ENCODE measurements at regions not wholly inside any gene's neighbourhood (a gene's known extent, or its start where the extent isn't known, plus 50 kb on each side); places are given as distances from the start of the nearest gene placed in this dataset.
"Not testable (repeated sequence)": the region's sequence is repeated elsewhere in the genome, so short reads cannot be mapped to it uniquely, and the experiment has no call there.

- no peak for DNase-seq
- TF ChIP-seq CTCF (IDR thresholded peaks at IDR 0.05) (no peak), POLR2A (IDR thresholded peaks at IDR 0.05) (no peak)
- Histone ChIP-seq H3K27ac (no peak overlapping the region), H3K4me3 (replicated peaks in 1 of 3) (no peak overlapping the region), H3K36me3 (no peaks in the 10 kb centered on the region), H3K9me3 (no peaks in the 10 kb centered on the region), H3K4me1 (no peaks in the 10 kb centered on the region), H3K27me3 (no peaks in the 10 kb centered on the region)
- intact Hi-C loops (cut with DNase I), result no loop called here
- WGBS, 2 donors, result 94% methylated on average over 3 of the region's 3 CpGs
These were observed 55.8 kb upstream of the AKIRIN2 start for GRCh38 chr6:87757792-87758191.

GRCh38 chr6:87756858-87757257, 54.8 kb upstream of the AKIRIN2 start:
- H3K4me3 ChIP-seq (replicated peaks in 1 of 3), result no peak overlapping the region
- DNase-seq, result no peak
- intact Hi-C loops (cut with DNase I), result no loop called here
- H3K27me3 ChIP-seq, result no peaks in the 10 kb centered on the region
- H3K9me3 ChIP-seq, result no peaks in the 10 kb centered on the region
- H3K36me3 ChIP-seq, result no peaks in the 10 kb centered on the region
- TF ChIP-seq CTCF (IDR thresholded peaks at IDR 0.05) (no peak), POLR2A (IDR thresholded peaks at IDR 0.05) (no peak)
- H3K4me1 ChIP-seq, result no peaks in the 10 kb centered on the region
- no peak overlapping the region for H3K27ac ChIP-seq
- 55 to 61% methylated on average over 2 of the region's 2 CpGs for WGBS, 2 donors

GRCh38 chr6:87755708-87756671, 54.0 kb upstream of the AKIRIN2 start:
- DNase-seq, result no peak
- no peak overlapping the region for H3K4me3 ChIP-seq (replicated peaks in 1 of 3)
- no peak overlapping the region for H3K27ac ChIP-seq
- no peaks in the 10 kb centered on the region for H3K36me3 ChIP-seq
- WGBS, 2 donors, result 33 to 39% methylated on average over 7 of the region's 7 CpGs
- H3K9me3 ChIP-seq, result no peaks in the 10 kb centered on the region
- H3K27me3 ChIP-seq, result no peaks in the 10 kb centered on the region
- TF ChIP-seq POLR2A (IDR thresholded peaks at IDR 0.05) (no peak), CTCF (IDR thresholded peaks at IDR 0.05) (no peak)
- intact Hi-C loops (cut with DNase I), result no loop called here
- no peaks in the 10 kb centered on the region for H3K4me1 ChIP-seq

- intact Hi-C loops (cut with DNase I), result no loop called here
- Histone ChIP-seq H3K9me3 (no peaks in the 10 kb centered on the region), H3K27ac (no peak overlapping the region), H3K4me1 (no peaks in the 10 kb centered on the region), H3K4me3 (replicated peaks in 1 of 3) (no peak overlapping the region), H3K27me3 (no peaks in the 10 kb centered on the region), H3K36me3 (no peaks in the 10 kb centered on the region)
- WGBS, 2 donors, result 85 to 87% methylated on average over 1 of the region's 1 CpG
- no peak for DNase-seq
- no peak for TF ChIP-seq POLR2A (IDR thresholded peaks at IDR 0.05)
- TF ChIP-seq CTCF (IDR thresholded peaks at IDR 0.05), result no peak
These were observed 52.8 kb upstream of the AKIRIN2 start for GRCh38 chr6:87754828-87755227.

- no peak for DNase-seq
- intact Hi-C loops (cut with DNase I), result no loop called here
- WGBS, 2 donors, result 58 to 65% methylated on average over 4 of the region's 4 CpGs
These were observed 51.2 kb upstream of the AKIRIN2 start for GRCh38 chr6:87753131-87753685.

GRCh38 chr6:87752503-87752902, 50.5 kb upstream of the AKIRIN2 start:
- H3K4me1 ChIP-seq; DNase-seq; intact Hi-C loops (cut with DNase I); H3K9me3 ChIP-seq; H3K27me3 ChIP-seq; H3K27ac ChIP-seq; H3K36me3 ChIP-seq; H3K4me3 ChIP-seq (replicated peaks in 1 of 3): not testable (repeated sequence)
- WGBS, 2 donors, result 94 to 97% methylated on average over 11 of the region's 11 CpGs

More at GRCh38 chr6:87753131-87753685, 51.2 kb upstream of the AKIRIN2 start:
- Histone ChIP-seq H3K4me3 (replicated peaks in 1 of 3) (no peak overlapping the region), H3K9me3 (no peaks in the 10 kb centered on the region), H3K36me3 (no peaks in the 10 kb centered on the region), H3K27ac (no peak overlapping the region), H3K27me3 (no peaks in the 10 kb centered on the region), H3K4me1 (no peaks in the 10 kb centered on the region)
- no peak for TF ChIP-seq POLR2A (IDR thresholded peaks at IDR 0.05)
- TF ChIP-seq CTCF (IDR thresholded peaks at IDR 0.05), result no peak

Measured in thyroid gland (tissue), 4 donors.